ENCODE measurements at regions not wholly inside any gene's neighbourhood (a gene's known extent, or its start where the extent isn't known, plus 50 kb on each side); places are given as distances from the start of the nearest gene placed in this dataset.

GRCh38 chr17:68143425-68143824, 104.4 kb upstream of the AMZ2 start:
- Histone ChIP-seq H3T11ph (ENCODE audit: low read length) (no peak overlapping the region), H3K23me2 (ENCODE audit: insufficient read length, low read depth, low read length, poor library complexity, severe bottlenecking) (no peaks in the 10 kb centered on the region), H3K27me3 (ENCODE audit: insufficient read depth, low read length) (no peaks in the 10 kb centered on the region), H3K79me2 (ENCODE audit: insufficient read depth, low read length) (no peaks in the 10 kb centered on the region), H2BK5ac (ENCODE audit: insufficient read length, low read length) (no peak overlapping the region), H2AFZ (ENCODE audit: low read length) (no peak overlapping the region), H3K14ac (ENCODE audit: insufficient read depth, low read length) (no peak overlapping the region), H2AK5ac (ENCODE audit: insufficient read length, low read length) (no peak overlapping the region), H3K9me3 (ENCODE audit: control insufficient read depth, low read depth, low read length) (no peaks in the 10 kb centered on the region), H2BK15ac (ENCODE audit: low read depth, low read length) (no peak overlapping the region), H3K18ac (ENCODE audit: insufficient read length, low read depth, low read length) (no peak overlapping the region), H4K91ac (ENCODE audit: insufficient read length, low read depth, low read length) (no peak overlapping the region), H2BK20ac (ENCODE audit: low read depth, low read length, poor library complexity, severe bottlenecking) (no peak overlapping the region), H3K4me1 (ENCODE audit: insufficient read depth, low read length) (no peaks in the 10 kb centered on the region), H4K8ac (replicated peaks; ENCODE audit: insufficient read length, low read depth, low read length) (no peak overlapping the region), H3K4ac (ENCODE audit: low read depth, low read length) (no peak overlapping the region), H4K5ac (ENCODE audit: insufficient read length, low read depth, low read length) (no peak overlapping the region), H3K9ac (ENCODE audit: extremely low read depth, insufficient read length, low read length) (no peak overlapping the region), H4K20me1 (ENCODE audit: control insufficient read depth, insufficient read depth, insufficient read length) (no peaks in the 10 kb centered on the region), H2BK12ac (ENCODE audit: insufficient read length, low read depth, low read length) (no peak overlapping the region), H3K4me2 (ENCODE audit: insufficient read depth, insufficient read length, low read length) (no peak overlapping the region), H3K23ac (ENCODE audit: insufficient read length, low read depth, low read length) (no peak overlapping the region), H3K27ac (ENCODE audit: insufficient read length, low read depth, low read length) (no peak overlapping the region), H2BK120ac (ENCODE audit: low read depth, low read length, poor library complexity, severe bottlenecking) (no peak overlapping the region), H3K56ac (ENCODE audit: insufficient read length, low read depth, low read length) (no peak overlapping the region), H3K79me1 (ENCODE audit: insufficient read depth, low read depth, low read length, poor library complexity, severe bottlenecking) (no peaks in the 10 kb centered on the region)
- Mint-ChIP-seq H3K27ac (no peak overlapping the region), H3K27me3 (ENCODE audit: low read depth) (no peaks in the 10 kb centered on the region; the same call in 1 of the 2 replicates), H3K4me1 (no peaks in the 10 kb centered on the region), H3K9me3 (no peaks in the 10 kb centered on the region), H3K36me3 (ENCODE audit: insufficient read depth in 1 of 3, low read depth in 3 of 3) (no peaks in the 10 kb centered on the region), H3K4me3 (no peak overlapping the region)
- no CpG with 5 or more reads among the region's 2 CpGs for WGBS (ENCODE audit: extremely low coverage, insufficient read length, low lambda C conversion rate)
- no peak for DNase-seq
- TF ChIP-seq, protein P1, sequence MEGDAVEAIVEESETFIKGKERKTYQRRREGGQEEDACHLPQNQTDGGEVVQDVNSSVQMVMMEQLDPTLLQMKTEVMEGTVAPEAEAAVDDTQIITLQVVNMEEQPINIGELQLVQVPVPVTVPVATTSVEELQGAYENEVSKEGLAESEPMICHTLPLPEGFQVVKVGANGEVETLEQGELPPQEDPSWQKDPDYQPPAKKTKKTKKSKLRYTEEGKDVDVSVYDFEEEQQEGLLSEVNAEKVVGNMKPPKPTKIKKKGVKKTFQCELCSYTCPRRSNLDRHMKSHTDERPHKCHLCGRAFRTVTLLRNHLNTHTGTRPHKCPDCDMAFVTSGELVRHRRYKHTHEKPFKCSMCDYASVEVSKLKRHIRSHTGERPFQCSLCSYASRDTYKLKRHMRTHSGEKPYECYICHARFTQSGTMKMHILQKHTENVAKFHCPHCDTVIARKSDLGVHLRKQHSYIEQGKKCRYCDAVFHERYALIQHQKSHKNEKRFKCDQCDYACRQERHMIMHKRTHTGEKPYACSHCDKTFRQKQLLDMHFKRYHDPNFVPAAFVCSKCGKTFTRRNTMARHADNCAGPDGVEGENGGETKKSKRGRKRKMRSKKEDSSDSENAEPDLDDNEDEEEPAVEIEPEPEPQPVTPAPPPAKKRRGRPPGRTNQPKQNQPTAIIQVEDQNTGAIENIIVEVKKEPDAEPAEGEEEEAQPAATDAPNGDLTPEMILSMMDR (conservative IDR thresholded peaks at IDR 0.05) = no peak

All from H9 (cell line).